Activated CD4-positive, CD25-positive, alpha-beta regulatory T cell (primary cell): ENCODE measurements at regions not wholly inside any gene's neighbourhood (a gene's known extent, or its start where the extent isn't known, plus 50 kb on each side); places are given as distances from the start of the nearest gene placed in this dataset.

Source experiments
- DNase-seq, 4 experiments: peaks; one replicate each; lab custom pipeline; 2025; lab: John Stamatoyannopoulos, UW

GRCh38 chr11:81422402-81422801, 1311.3 kb downstream of the FAM181B start:
- no peak for DNase-seq

DNA sequence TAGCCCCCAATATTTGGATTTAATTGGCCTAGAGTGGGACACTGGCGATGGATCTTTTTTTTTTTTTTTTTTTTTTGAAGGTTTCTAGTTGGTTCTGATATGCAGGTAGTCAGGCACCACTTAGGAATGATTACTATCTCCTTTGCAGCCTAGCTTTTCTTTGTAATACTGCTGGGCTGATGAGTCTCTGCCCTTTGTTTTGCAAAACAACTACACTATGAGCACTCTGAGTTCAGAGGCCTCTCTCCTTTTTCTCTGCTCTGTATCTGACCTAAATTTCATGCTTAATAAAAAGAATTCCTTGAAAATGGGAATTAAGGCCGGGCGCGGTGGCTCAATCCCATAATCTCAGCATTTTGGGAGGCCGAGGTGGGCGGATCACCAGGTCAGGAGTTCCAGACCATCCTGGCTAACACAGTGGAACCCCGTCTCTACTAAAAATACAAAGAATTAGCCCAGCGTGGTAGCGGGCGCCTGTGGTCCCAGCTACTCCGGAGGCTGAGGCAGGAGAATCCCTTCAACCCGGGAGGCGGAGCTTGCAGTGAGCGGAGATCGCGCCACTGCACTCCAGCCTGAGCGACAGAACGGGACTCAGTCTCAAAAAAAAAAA, 1312.3 kb downstream of the FAM181B start:
- no peak for DNase-seq

DNA sequence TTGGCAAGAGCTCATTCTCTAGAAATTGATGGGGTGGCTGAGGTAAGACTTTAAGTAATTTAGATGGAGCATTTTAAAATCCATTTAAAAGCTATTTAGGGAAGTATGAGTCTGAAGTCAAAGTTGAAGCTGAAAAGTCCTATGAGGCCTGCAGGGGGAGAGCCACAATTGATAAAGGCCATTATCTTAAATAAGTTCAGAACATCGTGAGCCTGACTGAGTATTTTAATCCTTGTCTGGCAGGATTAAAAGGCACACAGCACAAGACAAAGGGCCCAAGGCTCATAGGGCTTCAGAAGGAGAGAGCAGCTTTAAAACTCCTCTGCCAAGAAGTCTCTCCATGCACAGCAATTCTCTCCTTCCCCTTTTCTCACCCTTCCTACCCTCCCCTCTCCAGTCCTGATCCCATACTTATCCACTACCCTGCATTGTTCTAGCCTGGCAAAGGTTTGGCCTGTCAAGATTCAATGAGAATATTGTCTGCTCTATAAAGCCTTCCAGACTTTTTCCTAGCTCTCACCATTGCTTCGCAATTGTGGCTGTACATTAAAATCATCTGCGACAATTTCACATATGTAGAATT, 1312.9 kb downstream of the FAM181B start:
- DNase-seq: no peak

DNA sequence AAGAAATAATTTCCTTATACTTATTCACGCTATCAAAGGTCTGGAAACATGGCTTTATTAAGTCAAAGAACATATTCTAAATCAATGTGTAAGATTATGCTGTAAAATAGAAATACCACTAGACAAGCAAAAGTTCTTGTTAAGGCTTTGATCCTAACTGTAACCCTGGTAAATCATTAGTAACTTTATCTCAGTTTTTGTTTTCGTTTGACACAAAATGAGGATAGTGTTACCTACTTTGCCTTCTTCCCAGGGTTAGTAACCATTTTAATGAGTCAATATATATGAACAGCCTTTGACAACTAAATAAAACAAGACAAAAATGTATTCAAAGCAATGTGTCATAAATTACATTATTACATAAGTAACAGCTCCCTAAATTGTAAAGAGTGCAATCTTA, 1336.3 kb downstream of the FAM181B start:
- DNase-seq: no peak

- no peak for DNase-seq
Observed at GRCh38 chr11:81394311-81394710, 1339.4 kb downstream of the FAM181B start.

DNA sequence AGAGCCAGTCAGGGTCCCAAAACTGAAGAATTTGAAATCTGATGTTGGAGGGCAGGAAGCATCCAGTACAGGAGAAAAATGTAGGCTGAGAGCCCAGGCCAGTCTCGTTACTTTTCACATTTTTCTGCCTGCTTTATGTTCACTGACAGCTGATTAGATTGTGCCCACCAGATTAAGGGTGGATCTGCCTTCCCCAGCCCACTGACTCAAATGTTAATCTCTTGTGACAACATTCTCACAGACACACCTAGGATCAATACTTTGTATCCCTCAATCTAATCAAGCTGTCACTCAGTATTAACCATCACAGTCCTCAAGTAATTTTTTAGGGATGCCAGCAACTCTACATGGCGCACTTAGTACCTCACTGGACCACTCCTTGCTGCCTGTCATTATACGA, 1345.3 kb downstream of the FAM181B start:
- no peak for DNase-seq

- no peak for DNase-seq
Observed at GRCh38 chr11:81380395-81380794, 1353.3 kb downstream of the FAM181B start.

DNA sequence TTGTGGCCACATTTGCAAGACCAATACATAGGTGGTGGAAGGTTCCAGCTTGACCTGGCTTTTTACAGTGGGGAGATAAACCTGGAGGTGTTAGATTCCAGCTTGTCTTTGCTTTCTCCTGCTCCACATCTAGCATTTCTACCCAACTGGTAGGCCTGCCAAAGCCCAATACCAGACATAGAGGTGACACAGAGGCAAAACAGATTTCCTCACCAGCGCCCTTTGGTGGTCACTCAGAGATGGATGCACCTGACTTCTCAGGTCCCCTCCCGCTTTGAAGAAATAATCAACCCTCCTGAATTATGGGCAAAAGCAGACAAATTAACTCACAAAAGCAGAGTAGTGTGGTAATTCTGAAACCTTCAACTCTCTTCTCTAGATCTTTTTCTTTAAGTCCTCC, 1356.2 kb downstream of the FAM181B start:
- no peak for DNase-seq

DNA sequence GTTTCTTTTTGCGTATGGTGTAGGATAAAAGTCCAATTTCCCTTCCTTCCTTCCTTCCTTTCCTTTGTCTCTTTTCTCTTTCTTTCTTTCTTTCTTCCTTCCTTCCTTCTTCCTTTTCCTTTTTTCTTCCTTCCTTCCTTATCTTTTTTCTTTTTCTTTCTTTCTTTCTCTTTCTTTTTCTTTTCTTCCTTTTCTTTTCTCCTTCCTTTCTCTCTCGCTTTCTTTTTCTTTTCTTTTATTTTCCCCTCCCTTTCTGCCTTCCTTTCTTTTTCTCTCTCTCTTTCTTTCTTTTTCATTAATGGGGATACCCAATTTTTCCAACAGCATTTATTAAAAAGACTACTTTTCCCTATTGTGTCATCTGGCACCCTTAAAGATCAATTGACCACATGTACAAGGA, 1359.7 kb downstream of the FAM181B start:
- no peak for DNase-seq

GRCh38 chr11:81368192-81368591, 1365.5 kb downstream of the FAM181B start:
- no peak for DNase-seq

GRCh38 chr11:81365496-81365895, 1368.2 kb downstream of the FAM181B start:
- no peak for DNase-seq

DNA sequence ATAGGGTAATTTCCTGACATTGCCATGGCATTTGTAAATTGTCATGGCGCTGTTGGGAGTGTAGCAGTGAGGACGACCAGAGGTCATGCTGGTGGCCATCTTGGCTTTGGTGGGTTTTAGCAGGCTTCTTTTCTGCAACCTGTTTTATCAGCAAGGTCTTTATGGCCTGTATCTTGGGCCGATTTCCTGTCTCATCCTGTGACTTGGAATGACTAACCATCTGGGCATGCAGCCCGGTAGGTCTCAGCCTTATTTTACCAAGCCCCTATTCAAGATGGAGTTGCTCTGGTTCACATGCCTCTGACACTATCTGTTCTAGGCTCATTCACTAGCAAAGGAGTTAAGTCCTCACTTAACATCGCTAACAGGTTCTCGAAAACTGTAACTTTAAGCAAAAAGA, 1374.2 kb downstream of the FAM181B start:
- DNase-seq: no peak

GRCh38 chr11:81345609-81346008, 1388.1 kb downstream of the FAM181B start:
- DNase-seq: no peak

GRCh38 chr11:81342966-81343365, 1390.7 kb downstream of the FAM181B start:
- no peak for DNase-seq

DNA sequence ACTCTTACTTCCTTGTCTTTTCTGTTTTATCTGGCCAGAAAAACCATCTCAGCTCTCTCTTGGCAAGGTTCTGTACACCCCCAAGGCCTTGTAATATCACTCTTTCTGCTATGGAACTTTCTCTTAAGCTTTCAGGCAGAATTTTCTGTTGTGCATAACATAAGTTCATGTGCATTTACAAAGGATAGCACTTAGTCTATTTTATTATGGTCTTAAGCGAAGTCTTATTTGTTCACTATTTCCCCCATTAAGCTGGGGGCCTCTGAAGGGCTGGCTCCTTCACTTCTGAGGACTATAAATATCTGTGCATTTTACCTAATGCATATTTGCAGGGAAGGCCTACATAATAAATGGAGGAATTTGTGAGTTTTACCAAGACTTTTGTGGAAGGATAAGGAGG, 1393.4 kb downstream of the FAM181B start:
- no peak for DNase-seq

DNA sequence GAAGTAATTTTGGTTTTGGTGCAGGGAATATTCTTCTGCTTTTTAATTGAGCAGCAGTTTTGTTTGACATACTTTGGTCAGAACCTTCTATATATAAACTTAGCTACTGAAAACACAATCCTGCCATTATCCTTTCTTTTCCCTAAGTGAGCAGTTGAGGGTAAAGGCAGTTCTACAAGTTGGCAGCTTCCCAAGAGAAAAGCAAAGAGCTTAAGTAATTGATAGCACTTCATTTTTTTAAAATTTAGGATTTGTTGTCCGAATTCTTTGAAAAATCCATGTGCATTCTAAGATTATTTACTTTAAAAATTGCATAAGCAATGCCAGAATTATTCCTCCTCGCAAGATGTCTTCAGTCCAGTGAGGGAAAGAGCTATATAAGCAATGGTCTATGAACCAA, 1394.1 kb downstream of the FAM181B start:
- DNase-seq: no peak

GRCh38 chr11:81337756-81338155, 1395.9 kb downstream of the FAM181B start:
- DNase-seq: no peak

DNA sequence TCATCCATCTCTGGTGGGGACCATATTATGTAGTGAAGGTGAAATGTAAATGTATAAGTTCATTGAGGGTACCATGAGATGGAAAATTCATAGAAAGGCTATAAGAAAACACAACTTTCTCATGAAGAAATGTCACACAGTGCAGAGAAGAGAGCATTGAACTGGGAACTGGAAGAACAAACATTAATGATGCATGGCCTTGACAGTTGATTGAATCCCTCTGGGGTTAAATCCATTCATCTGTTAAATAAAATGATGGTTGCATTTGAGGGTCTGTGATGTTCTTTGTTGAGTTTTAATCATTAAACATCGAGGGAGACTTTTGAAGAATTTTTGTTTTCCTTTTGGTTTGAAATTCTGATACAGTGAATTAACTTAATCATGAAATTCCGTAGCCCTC, 1401.4 kb downstream of the FAM181B start:
- no peak for DNase-seq

DNA sequence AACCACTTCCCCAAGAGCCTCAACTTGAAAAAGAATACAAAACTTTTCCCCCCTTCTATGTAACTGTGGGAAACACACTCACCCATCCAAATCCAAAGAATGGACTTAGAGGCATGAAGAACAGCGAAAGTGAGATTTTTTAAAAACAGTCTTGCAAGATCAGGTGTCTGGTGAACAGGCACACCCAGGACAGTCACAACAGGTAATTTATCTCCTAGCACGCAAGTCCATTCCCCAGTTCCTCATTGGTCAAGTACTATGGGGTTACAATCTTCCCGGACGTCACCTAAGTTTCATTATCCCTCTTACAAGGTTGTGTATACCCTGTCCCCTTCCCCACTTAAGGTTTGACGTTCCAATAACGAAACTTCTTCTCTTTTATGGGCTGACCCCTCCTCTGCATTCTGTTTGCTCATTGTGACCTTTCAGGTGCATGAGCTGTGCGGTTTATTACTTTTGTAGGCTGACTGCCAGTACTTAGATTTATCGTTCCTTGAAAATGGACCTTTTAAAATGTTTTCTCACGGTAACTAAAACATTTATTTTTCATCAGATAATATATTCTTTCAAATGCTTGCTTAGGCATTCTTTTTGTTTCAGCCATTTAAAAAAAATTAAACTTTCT, 1401.9 kb downstream of the FAM181B start:
- no peak for DNase-seq

DNA sequence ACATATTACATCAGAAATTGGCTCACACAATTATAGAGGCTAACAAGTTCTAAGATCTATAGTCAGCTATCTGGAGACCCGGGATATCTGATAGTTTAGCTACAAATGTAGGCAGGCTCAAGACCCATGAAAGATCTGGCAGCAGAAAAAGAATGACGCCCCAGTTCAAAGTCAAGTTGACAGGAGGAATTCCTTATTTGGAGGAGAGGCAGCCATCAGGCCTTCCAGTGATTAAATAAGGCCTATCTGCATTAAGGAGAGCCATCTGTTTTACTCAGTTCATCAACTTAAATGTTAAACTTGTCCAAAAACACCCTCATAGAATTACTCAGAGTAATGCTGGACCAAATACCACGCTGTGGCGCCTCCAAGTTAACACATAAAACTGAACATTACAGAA, 1402.6 kb downstream of the FAM181B start:
- no peak for DNase-seq

DNA sequence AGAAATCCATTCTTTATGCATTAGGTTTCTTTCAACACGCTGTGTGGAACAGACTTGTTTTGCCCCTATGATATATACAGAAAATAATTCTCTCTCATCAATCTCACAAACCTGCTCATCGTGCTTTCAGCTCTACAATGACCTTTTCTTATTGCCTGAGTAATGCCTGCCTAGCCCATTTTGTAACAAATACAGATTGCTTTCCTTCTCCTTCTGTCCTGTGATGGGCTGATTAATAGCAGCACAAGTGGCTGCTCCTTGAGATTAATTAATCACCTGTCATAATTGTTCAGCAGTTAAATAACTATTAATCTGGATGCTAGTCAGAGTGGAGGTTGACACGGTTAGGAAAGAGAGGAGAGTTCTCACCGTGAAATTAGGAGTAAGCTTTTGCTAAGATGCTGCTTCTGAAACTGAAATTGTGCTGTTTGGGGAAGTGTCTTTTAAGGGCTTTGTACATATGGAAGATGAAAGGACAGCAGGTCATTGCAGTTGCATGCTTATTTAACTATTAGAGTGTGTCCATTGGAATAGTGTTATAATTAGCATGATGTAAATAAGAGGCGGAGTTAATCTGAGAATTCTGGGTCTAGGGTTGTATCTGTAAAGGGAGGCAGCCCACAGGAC, 1430.5 kb downstream of the FAM181B start:
- DNase-seq: no peak

DNA sequence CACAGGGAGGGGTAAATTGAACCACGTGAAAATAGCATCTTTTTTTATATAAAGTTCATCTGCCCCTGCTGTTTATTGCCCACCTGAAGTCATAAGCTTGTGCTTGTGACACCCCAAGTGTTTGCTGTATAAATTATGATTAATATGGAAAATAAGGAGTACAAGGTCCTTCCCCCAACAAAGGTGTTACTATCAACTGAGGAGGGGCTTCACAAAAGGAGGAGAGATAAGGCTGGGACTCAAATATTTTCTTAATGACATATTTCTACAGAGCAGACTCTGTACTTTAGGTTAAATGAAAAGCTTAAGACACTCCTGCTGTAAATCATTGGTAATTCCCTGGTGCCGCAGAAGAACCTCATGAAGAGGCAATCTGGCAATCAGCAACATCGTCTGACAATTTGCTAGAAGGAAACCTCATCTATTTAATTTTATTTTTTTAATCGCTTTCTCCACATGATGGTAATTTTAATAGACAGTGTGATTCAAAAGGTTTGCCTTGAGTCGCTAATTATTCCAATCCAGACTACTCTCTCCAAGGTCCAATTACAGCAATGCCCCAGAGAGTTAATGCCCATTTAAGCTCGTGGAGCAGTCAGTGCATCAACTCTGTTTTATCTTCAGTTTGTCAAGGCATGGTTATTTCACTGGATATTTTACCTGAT, 1432.4 kb downstream of the FAM181B start:
- no peak for DNase-seq

- no peak for DNase-seq
Observed at GRCh38 chr11:81286959-81287358, 1446.7 kb downstream of the FAM181B start.
